ENCODE measurements at regions not wholly inside any gene's neighbourhood (a gene's known extent, or its start where the extent isn't known, plus 50 kb on each side); places are given as distances from the start of the nearest gene placed in this dataset.

- no peak for DNase-seq
- H3K9me3 ChIP-seq: no peaks in the 10 kb centered on the region
- no peak overlapping the region for H3K27ac ChIP-seq
- intact Hi-C loops (cut with DNase I): no loop called here
- TF ChIP-seq, protein P1, sequence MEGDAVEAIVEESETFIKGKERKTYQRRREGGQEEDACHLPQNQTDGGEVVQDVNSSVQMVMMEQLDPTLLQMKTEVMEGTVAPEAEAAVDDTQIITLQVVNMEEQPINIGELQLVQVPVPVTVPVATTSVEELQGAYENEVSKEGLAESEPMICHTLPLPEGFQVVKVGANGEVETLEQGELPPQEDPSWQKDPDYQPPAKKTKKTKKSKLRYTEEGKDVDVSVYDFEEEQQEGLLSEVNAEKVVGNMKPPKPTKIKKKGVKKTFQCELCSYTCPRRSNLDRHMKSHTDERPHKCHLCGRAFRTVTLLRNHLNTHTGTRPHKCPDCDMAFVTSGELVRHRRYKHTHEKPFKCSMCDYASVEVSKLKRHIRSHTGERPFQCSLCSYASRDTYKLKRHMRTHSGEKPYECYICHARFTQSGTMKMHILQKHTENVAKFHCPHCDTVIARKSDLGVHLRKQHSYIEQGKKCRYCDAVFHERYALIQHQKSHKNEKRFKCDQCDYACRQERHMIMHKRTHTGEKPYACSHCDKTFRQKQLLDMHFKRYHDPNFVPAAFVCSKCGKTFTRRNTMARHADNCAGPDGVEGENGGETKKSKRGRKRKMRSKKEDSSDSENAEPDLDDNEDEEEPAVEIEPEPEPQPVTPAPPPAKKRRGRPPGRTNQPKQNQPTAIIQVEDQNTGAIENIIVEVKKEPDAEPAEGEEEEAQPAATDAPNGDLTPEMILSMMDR (IDR thresholded peaks at IDR 0.05): no peak
- peaks cover 4% of the 10 kb centered on the region for H3K4me1 ChIP-seq
- no peak overlapping the region for H3K9ac ChIP-seq (ENCODE audit: low read depth in 2 of 2, low read length in 2 of 2)
- no peaks in the 10 kb centered on the region for H3K36me3 ChIP-seq
- no peaks in the 10 kb centered on the region for H3K27me3 ChIP-seq
- H3K4me3 ChIP-seq: no peak overlapping the region
Observed at GRCh38 chr2:42984617-42985016, 192.2 kb upstream of the HAAO start.

DNA sequence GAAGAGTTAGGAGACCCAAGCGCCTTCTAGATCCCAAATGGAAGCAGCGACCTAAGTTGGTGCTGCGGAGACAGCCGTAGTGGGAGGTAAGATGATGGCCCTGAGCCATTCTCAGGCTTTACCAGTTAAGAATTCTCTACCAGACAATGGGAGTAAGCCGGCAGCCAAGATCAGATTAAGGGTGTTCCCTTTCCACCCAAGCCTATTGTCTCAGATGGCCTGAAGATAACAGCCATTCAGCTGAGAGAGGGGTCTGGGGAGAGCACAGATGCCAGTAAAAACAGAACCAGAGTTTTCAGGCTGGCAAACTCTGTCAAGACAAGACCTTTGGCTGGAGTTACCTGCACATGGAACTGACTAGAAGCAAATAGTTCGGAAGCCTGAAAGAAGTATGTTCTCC, 191.7 kb upstream of the HAAO start:
- Histone ChIP-seq H3K4me3 (no peak overlapping the region), H3K4me1 (peaks cover 4% of the 10 kb centered on the region), H3K36me3 (no peaks in the 10 kb centered on the region), H3K9ac (ENCODE audit: low read depth in 2 of 2, low read length in 2 of 2) (no peak overlapping the region), H3K27me3 (no peaks in the 10 kb centered on the region), H3K9me3 (no peaks in the 10 kb centered on the region), H3K27ac (no peak overlapping the region)
- intact Hi-C loops (cut with DNase I): no loop called here
- TF ChIP-seq, protein P1 (IDR thresholded peaks at IDR 0.05): no peak
- DNase-seq: no peak

GRCh38 chr2:42980764-42981416, 188.5 kb upstream of the HAAO start:
- Histone ChIP-seq H3K9ac (ENCODE audit: low read depth in 2 of 2, low read length in 2 of 2) (no peak overlapping the region), H3K4me1 (peaks cover 3% of the 10 kb centered on the region), H3K9me3 (no peaks in the 10 kb centered on the region), H3K27me3 (no peaks in the 10 kb centered on the region), H3K36me3 (no peaks in the 10 kb centered on the region), H3K4me3 (no peak overlapping the region), H3K27ac (no peak overlapping the region)
- DNase-seq: no peak
- TF ChIP-seq, protein P1 (IDR thresholded peaks at IDR 0.05): no peak
- intact Hi-C loops (cut with DNase I): no loop called here

DNA sequence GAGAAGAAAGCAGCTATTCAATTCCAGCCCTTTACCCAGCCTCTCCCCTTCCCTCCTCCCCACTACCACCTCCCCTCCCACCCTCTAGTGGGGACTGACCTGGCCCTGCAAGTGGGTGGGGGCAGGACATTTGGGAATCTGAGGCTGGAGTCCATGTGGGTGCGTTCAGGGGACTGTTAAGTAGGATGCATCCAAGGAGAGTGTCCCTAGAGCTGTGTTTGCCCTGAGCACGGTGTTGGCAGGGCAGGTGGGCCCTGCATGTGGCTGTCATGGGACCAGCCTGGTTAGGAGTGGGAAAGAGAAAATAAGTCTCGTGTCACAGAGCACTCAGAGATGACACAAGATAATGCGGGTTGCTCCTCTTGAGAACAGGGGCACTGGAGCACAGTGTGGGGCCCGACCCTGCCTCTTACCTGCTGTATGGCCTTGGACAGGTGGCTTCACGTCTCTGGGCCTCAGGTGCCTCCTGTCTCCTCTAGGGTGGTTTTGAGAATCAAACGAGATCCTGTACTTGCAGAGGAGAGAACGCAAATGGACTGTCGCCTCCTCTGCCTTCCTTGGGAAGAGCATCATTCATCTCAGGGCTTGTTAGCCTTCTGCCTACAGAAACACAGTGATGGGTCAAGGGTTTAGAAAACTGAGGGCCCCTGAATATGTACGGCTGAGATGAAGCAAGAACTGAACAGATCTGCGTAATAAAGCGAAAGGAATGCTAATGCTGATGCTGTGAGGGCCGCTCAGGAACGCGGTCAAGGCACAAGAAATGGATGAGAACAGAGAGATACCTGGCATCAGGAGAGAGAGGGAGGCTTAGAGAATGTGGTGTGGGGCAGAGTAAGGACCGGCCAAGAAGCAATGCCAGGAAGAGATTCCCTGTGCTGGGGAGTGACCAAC, 187.7 kb upstream of the HAAO start:
- peak overlapping the region; percentile 67 for H3K27ac ChIP-seq
- peaks cover 3% of the 10 kb centered on the region for H3K4me1 ChIP-seq
- no peak overlapping the region for H3K4me3 ChIP-seq
- no peaks in the 10 kb centered on the region for H3K27me3 ChIP-seq
- no peaks in the 10 kb centered on the region for H3K36me3 ChIP-seq
- DNase-seq: no peak
- TF ChIP-seq, protein P1 (IDR thresholded peaks at IDR 0.05): no peak
- intact Hi-C loops (cut with DNase I): loop anchor here (5.0 kb wide), 2 partner anchors 42 to 147 kb away; no protein-coding TSS in a partner anchor
- peak overlapping the region in 1 of 2 donors; percentile 35 for H3K9ac ChIP-seq (ENCODE audit: low read depth in 2 of 2, low read length in 2 of 2)
- no peaks in the 10 kb centered on the region for H3K9me3 ChIP-seq

DNA sequence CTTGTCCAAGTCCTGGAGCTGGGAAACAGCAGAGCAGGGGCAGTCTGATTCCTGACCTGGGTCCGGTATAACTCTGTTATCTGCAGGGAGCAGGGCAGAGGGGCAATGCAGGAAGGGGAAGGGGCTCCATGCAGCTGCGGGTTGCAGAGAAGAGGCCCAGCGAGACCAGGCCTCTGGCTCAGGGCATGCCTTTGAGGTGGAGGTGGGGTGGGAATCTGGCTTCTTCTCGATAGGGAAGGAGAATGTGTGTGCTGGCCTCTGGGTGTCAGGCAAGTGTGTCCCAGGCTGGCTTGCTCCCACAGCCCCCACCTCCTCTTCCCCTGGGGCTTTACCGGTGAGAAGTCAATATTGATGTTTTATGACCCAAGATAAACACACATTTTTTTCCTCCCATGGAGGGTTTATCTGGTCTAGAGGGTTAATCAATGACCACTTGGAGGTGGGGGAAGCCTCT, 187.1 kb upstream of the HAAO start:
- no peaks in the 10 kb centered on the region for H3K36me3 ChIP-seq
- no peak overlapping the region for H3K4me3 ChIP-seq
- peak; percentile 88 for DNase-seq

More for the DNA sequence above, 187.1 kb upstream of the HAAO start:
- Histone ChIP-seq H3K27me3 (no peaks in the 10 kb centered on the region), H3K4me1 (peaks cover 6% of the 10 kb centered on the region), H3K27ac (peak overlapping the region; percentile 46), H3K9me3 (no peaks in the 10 kb centered on the region), H3K9ac (ENCODE audit: low read depth in 2 of 2, low read length in 2 of 2) (peak overlapping the region in 1 of 2 donors; percentile 12)
- TF ChIP-seq, protein P1 (IDR thresholded peaks at IDR 0.05): no peak
- intact Hi-C loops (cut with DNase I): loop anchor here (5.0 kb wide), 2 partner anchors 43 to 148 kb away; no protein-coding TSS in a partner anchor
